ENCODE measurements at regions not wholly inside any gene's neighbourhood (a gene's known extent, or its start where the extent isn't known, plus 50 kb on each side); places are given as distances from the start of the nearest gene placed in this dataset.

DNA sequence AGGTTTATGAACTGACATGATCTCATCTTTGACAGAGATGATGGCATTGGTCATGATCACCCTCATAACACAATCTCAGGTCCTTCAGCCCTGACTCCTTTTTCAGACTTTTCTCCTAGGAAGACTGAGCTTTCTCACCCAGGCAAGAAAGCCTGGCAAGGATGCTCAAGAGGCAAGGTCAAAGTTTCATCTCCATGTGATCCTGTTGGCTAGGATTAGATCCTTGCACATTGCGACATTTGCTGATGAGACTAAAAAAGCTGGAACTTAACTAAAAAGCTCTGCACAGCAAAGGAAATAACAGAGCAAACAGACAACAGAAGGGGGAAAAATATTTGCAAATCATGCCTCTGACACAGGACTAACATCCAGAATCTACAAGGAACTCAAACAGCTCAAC is 444.1 kb upstream of the PSMD7 start:
- Histone ChIP-seq H3K36me3 (no peaks in the 10 kb centered on the region), H3K27ac (no peak overlapping the region), H3K27me3 (no peaks in the 10 kb centered on the region), H3K9me3 (no peaks in the 10 kb centered on the region), H3K4me3 (no peak overlapping the region), H3K4me1 (no peaks in the 10 kb centered on the region)
- intact Hi-C loops (cut with DNase I) = no loop called here
- DNase-seq (no peak), ATAC-seq (no peak)
- TF ChIP-seq, protein P1, sequence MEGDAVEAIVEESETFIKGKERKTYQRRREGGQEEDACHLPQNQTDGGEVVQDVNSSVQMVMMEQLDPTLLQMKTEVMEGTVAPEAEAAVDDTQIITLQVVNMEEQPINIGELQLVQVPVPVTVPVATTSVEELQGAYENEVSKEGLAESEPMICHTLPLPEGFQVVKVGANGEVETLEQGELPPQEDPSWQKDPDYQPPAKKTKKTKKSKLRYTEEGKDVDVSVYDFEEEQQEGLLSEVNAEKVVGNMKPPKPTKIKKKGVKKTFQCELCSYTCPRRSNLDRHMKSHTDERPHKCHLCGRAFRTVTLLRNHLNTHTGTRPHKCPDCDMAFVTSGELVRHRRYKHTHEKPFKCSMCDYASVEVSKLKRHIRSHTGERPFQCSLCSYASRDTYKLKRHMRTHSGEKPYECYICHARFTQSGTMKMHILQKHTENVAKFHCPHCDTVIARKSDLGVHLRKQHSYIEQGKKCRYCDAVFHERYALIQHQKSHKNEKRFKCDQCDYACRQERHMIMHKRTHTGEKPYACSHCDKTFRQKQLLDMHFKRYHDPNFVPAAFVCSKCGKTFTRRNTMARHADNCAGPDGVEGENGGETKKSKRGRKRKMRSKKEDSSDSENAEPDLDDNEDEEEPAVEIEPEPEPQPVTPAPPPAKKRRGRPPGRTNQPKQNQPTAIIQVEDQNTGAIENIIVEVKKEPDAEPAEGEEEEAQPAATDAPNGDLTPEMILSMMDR (IDR thresholded peaks at IDR 0.05) = no peak

DNA sequence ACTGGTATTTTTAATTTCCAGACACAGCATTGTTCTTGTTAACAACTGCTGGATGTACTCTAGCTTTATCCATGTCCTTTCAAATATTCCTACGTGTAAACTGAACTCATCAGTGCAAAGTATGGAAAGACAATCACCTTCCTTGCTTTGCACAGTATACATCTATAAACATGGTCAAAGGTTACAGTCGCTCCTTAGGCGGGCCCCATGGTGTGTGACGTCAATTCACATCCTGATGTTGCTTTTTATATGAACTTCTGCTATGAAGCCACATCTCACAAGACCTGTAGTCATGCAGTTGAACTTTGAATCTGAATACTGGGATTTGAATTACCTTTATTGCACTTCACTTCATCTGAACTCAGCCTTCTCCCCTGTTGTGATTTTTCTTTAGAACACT is 447.6 kb upstream of the PSMD7 start:
- no peaks in the 10 kb centered on the region for H3K9me3 ChIP-seq
- no peaks in the 10 kb centered on the region for H3K4me1 ChIP-seq
- no peak overlapping the region for H3K27ac ChIP-seq
- H3K36me3 ChIP-seq = no peaks in the 10 kb centered on the region
- ATAC-seq = no peak
- H3K4me3 ChIP-seq = no peak overlapping the region
- no peak for DNase-seq
- TF ChIP-seq, protein P1 (IDR thresholded peaks at IDR 0.05) = no peak
- intact Hi-C loops (cut with DNase I) = no loop called here
- no peaks in the 10 kb centered on the region for H3K27me3 ChIP-seq

DNA sequence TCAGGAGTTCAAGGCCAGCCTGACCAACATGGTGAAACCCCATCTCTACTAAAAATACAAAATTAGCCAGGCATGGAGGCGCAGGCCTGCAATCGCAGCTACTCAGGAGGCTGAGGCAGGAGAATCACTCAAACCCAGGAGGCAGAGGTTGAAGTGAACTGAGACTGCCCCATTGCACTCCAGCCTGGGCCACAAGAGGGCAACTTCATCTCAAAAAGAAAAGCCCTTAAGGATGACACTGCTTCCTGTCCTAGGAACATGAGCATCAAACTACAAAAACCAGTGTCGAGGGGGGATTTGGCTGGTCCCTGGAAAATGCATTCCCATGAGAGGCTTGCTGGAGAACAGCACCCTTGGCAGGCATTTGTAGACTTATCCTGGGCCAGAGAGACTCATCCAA is 449.5 kb upstream of the PSMD7 start:
- intact Hi-C loops (cut with DNase I) = no loop called here
- TF ChIP-seq, protein P1 (IDR thresholded peaks at IDR 0.05) = no peak
- ATAC-seq = no peak

DNA sequence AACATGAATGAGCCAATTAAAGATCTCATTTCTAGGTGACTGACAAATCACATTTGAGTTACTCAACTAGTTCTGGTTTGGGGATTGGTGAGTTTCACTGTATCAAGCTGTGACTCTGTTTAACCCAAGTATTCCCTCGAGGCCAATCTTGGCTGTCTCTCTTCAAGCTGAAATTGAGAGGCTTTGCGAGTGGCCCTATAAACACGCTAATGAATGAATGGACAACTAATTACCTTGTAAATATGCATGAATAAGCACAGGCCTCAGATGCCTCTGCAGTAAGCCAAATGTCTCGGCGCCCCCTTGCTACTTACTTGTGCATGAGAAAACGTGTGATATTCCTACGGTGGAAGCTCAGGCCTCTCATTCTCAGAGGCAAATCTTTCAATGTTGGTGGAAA is 450.3 kb upstream of the PSMD7 start:
- Histone ChIP-seq H3K36me3 (no peaks in the 10 kb centered on the region), H3K27me3 (no peaks in the 10 kb centered on the region), H3K27ac (no peak overlapping the region), H3K4me1 (no peaks in the 10 kb centered on the region), H3K4me3 (no peak overlapping the region), H3K9me3 (no peaks in the 10 kb centered on the region)
- intact Hi-C loops (cut with DNase I) = no loop called here
- no peak for ATAC-seq
- TF ChIP-seq, protein P1 (IDR thresholded peaks at IDR 0.05) = no peak
- no peak for DNase-seq

More for the DNA sequence above, 449.5 kb upstream of the PSMD7 start:
- Histone ChIP-seq H3K36me3 (no peaks in the 10 kb centered on the region), H3K27ac (no peak overlapping the region), H3K9me3 (no peaks in the 10 kb centered on the region), H3K4me1 (no peaks in the 10 kb centered on the region), H3K27me3 (no peaks in the 10 kb centered on the region), H3K4me3 (no peak overlapping the region)
- no peak for DNase-seq

DNA sequence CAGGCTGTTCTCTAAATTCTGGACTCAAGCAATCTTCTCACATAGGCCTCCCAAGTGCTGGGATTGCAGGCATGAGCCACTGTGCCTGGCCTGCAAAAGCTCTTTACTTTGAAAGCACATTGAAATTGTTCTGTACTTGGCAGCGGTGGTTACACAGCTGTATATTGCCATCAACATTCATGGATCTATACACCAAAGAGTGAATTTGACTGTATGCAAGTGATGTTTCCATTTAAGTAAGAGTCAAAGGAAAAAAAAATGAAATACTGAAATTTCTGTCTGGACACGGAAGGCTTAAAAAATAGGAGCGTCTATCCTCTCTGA is 450.6 kb upstream of the PSMD7 start:
- ATAC-seq (no peak), DNase-seq (no peak)
- TF ChIP-seq, protein P1 (IDR thresholded peaks at IDR 0.05) = no peak
- H3K4me3 ChIP-seq = no peak overlapping the region
- H3K4me1 ChIP-seq = no peaks in the 10 kb centered on the region
- intact Hi-C loops (cut with DNase I) = no loop called here
- H3K36me3 ChIP-seq = no peaks in the 10 kb centered on the region
- no peaks in the 10 kb centered on the region for H3K9me3 ChIP-seq
- H3K27me3 ChIP-seq = no peaks in the 10 kb centered on the region
- no peak overlapping the region for H3K27ac ChIP-seq

DNA sequence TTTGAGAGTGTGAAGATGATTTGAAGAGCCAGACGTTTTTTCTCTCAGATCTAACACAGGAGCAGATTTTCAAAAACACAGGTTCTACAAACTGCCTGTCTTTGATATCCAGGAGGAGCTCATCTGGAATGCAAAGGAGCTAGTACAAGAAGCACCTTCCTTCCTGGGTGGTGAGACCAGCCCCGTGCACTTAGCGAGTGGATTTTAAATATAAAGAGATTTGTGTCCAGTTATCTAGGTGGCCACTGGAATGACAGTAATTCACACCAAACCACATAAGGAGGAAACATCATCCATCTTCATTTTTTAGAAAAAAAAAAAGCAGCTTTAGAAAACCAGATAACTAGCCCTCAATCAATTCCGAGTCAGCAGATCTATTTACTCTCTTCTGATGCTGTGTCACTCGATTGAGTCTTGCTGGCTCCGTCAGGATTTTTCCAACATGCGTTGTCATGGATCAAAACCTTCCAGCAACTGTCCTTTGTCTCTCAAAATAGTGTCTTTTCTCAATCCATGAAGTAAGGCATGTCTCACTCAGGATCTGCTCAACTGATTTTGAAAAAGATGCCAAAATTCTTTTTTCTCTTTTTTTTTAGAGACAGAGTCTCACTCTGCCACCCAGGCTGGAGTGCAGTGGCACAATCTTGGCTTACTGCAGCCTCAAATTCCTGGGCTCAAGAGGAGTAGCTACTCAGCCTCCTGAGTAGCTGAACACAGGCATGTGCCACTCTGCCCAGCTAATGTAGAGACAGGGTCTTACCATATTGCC is 451.2 kb upstream of the PSMD7 start:
- Histone ChIP-seq H3K36me3 (no peaks in the 10 kb centered on the region), H3K4me1 (no peaks in the 10 kb centered on the region), H3K9me3 (no peaks in the 10 kb centered on the region), H3K4me3 (no peak overlapping the region), H3K27me3 (no peaks in the 10 kb centered on the region), H3K27ac (no peak overlapping the region)
- no peak for DNase-seq
- no peak for ATAC-seq
- TF ChIP-seq, protein P1 (IDR thresholded peaks at IDR 0.05) = no peak
- intact Hi-C loops (cut with DNase I) = no loop called here
